ENCODE measurements at regions not wholly inside any gene's neighbourhood (a gene's known extent, or its start where the extent isn't known, plus 50 kb on each side); places are given as distances from the start of the nearest gene placed in this dataset.

DNA sequence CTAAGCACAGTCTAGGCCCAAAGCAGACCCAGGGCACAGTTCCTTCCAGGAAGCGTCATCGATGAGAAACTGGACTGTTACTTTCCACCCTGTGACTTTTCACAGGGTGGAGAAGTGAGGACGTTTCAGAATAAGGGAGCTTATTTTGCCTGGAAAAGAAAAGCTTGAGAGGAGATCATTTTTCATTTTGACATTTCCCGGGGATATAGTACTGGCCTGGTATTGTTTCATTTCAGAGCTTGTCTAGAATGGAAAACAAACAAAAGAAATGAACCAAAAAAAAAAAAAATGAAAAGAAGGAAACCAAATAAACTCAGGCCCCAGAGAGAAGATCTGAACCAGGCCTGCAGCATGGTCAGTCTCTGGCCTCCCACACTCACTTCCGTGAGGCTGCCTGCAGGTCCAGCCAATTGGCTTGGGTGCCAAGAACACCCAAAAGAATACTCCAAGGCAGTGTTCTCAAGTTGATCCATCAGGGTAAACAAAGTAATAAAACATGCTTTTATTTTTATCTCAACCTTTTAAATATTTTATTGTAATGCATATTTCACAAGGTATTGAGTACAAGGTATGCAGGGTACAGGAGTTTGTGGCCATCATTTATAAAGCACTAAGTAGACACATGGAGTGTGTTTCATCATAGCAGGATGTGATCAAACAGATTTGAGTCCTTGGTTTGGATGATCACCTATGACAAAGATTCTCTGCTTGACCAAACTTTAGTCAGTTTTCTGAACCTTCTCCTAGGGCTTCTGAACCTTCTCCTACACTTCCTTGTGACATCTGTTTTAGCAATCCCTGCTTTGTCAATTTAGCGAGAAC is 176.9 kb upstream of the GGTLC1 start:
- DNase-seq (ENCODE audit: low read depth) = no peak
- H3K4me3 ChIP-seq (ENCODE audit: low read depth, low read length) = no peak overlapping the region
- TF ChIP-seq, protein P1, sequence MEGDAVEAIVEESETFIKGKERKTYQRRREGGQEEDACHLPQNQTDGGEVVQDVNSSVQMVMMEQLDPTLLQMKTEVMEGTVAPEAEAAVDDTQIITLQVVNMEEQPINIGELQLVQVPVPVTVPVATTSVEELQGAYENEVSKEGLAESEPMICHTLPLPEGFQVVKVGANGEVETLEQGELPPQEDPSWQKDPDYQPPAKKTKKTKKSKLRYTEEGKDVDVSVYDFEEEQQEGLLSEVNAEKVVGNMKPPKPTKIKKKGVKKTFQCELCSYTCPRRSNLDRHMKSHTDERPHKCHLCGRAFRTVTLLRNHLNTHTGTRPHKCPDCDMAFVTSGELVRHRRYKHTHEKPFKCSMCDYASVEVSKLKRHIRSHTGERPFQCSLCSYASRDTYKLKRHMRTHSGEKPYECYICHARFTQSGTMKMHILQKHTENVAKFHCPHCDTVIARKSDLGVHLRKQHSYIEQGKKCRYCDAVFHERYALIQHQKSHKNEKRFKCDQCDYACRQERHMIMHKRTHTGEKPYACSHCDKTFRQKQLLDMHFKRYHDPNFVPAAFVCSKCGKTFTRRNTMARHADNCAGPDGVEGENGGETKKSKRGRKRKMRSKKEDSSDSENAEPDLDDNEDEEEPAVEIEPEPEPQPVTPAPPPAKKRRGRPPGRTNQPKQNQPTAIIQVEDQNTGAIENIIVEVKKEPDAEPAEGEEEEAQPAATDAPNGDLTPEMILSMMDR (IDR thresholded peaks at IDR 0.05; ENCODE audit: insufficient read depth, low read depth, low read length) = no peak

DNA sequence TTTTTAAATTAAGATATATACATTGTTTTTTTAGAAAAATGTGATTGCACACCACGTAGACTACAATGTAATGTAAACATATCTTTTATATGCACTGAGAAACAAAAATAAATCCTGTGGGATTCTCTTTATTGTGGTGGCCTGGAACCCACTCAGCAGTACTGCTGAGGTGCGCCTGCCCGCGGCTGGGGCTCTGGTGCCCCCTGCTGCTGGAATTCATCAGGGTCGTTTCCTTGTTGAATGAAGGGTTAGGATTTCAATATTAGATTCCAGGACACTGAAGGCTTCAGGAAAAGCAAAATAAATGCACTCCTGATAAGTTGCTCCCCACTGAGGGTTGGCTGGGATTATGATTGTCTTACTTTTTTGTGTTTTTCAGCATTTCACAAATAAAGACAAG is 175.8 kb upstream of the GGTLC1 start:
- DNase-seq (ENCODE audit: low read depth) = no peak
- TF ChIP-seq, protein P1 (IDR thresholded peaks at IDR 0.05; ENCODE audit: insufficient read depth, low read depth, low read length) = peak; percentile 15
- H3K4me3 ChIP-seq (ENCODE audit: low read depth, low read length) = no peak overlapping the region

DNA sequence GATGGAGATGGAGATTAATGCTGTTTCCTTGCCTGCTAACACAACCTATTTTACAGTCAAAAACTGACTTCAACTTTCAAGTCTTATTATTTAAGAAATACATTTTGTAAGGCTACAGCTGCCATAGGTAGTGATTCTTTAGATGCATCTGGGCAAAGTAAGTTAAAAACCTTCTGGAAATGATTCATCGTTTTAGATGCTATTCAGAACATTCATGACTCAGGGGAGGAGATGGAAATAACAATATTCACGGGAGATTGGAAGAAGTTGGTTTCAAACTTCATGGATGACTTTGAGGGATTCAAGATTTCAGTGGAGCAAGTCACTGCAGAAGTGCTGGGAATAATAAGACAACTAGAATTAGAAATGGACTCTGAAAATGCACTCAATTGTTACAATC is 174.9 kb upstream of the GGTLC1 start:
- TF ChIP-seq, protein P1 (IDR thresholded peaks at IDR 0.05; ENCODE audit: insufficient read depth, low read depth, low read length) = no peak
- H3K4me3 ChIP-seq (ENCODE audit: low read depth, low read length) = no peak overlapping the region
- no peak for DNase-seq (ENCODE audit: low read depth)

DNA sequence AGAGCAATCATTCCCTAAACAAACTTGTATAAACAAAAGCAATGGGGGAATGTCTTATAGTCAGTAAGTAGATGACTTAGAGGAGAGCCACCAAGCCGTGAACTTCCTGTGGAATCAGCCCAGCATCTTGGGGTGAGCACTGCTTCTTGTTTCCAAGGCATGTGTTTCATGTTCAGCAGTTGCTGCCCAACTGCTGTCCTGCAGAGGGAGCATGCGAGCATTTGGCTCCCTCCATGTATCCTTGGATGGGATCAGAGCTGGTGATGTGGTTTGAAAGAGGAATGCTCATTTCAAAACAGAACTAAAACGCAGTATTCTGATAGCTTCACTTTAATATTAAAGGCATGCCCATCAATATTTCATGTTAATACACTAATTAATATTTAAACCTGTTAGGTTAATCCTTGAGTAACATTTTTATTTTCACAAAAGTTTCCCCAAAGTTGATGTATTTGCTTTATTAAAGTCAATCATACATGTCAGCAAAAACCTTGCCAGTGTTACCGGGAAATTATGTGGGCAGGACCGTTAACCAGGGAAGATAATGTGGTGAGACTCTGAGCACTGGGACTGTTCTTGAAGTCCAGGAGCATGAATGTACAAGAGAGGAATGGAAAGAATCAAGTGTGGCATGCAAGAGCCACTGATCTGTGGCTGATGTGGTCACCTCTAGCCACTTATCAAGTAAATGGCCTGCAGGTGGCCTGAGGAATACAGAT is 172.1 kb upstream of the GGTLC1 start:
- DNase-seq (ENCODE audit: low read depth) = peak; percentile 21
- H3K4me3 ChIP-seq (ENCODE audit: low read depth, low read length) = no peak overlapping the region
- TF ChIP-seq, protein P1 (IDR thresholded peaks at IDR 0.05; ENCODE audit: insufficient read depth, low read depth, low read length) = peak; percentile 54

DNA sequence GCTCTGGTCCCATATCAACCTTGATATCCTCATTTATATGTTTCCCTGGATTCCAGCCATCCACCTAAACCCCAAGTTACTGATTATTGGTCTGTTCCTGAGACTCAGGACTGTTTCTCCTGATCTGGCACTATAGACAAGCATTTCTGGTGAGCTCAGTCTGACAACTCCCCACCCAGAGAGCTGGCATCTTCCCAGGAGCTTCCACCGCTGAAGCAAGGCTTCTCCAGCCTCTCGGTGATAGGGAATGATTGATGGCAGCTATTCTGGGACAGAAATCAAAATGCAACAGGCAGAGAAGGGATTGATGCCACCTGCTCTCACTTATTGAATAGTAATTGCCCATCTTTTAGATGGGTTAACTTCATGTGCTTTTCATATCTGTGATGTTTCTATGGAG is 169.7 kb upstream of the GGTLC1 start:
- TF ChIP-seq, protein P1 (IDR thresholded peaks at IDR 0.05; ENCODE audit: insufficient read depth, low read depth, low read length) = no peak
- H3K4me3 ChIP-seq (ENCODE audit: low read depth, low read length) = no peak overlapping the region
- no peak for DNase-seq (ENCODE audit: low read depth)

DNA sequence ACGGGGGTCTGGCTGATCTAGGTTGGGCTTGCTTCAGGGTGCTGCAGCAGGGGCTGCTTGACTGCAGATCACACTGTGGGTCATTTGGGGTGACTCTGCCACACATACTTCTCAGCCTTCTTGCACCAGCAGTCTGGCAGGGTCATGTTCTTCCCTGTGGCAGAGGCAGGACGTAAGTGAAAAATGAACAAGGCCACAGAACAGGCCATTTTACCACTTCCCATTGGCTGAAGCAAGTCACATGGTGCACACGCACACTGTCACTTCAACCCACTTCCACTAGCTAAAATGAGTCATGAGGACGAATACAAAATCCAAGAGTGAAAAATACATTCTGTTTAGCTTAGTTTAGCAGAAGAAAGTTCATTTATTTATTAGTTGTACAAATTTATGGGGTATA is 168.6 kb upstream of the GGTLC1 start:
- no peak for DNase-seq (ENCODE audit: low read depth)
- TF ChIP-seq, protein P1 (IDR thresholded peaks at IDR 0.05; ENCODE audit: insufficient read depth, low read depth, low read length) = no peak
- H3K4me3 ChIP-seq (ENCODE audit: low read depth, low read length) = no peak overlapping the region

Data from fibroblast of villous mesenchyme (primary cell).